HG03432 (cell line): ENCODE measurements at regions not wholly inside any gene's neighbourhood (a gene's known extent, or its start where the extent isn't known, plus 50 kb on each side); places are given as distances from the start of the nearest gene placed in this dataset.
"Not testable (repeated sequence)": the region's sequence is repeated elsewhere in the genome, so short reads cannot be mapped to it uniquely, and the experiment has no call there.

Experiments
- ATAC-seq: cut with Tn5 transposase; IDR thresholded peaks from one replicate; pipeline ENCODE4 v1.9.1; 2021; ENCODE audit warnings: mild to moderate bottlenecking, moderate library complexity; ENCODE audit not compliant: unreplicated experiment

GRCh38 chr6:18527836-18528743 lies 140.9 kb downstream of the RNF144B start:
- no peak for ATAC-seq

- no peak for ATAC-seq
Measured at GRCh38 chr6:18530201-18530600, 143.1 kb downstream of the RNF144B start.

- no peak for ATAC-seq
Measured at GRCh38 chr6:18532139-18532538, 145.0 kb downstream of the RNF144B start.

- no peak for ATAC-seq
Measured at GRCh38 chr6:18533793-18534192, 146.6 kb downstream of the RNF144B start.

- ATAC-seq, result no peak
Measured at GRCh38 chr6:18536591-18537055, 149.5 kb downstream of the RNF144B start.

- no peak for ATAC-seq
Measured at GRCh38 chr6:18538315-18538714, 151.2 kb downstream of the RNF144B start.

GRCh38 chr6:18543051-18543450 lies 155.9 kb downstream of the RNF144B start:
- no peak for ATAC-seq

GRCh38 chr6:18545142-18545541 lies 158.0 kb downstream of the RNF144B start:
- ATAC-seq, result not testable (repeated sequence)

- no peak for ATAC-seq
Measured at GRCh38 chr6:18545726-18546125, 158.6 kb downstream of the RNF144B start.

- no peak for ATAC-seq
Measured at GRCh38 chr6:18550119-18550518, 163.0 kb downstream of the RNF144B start.

GRCh38 chr6:18551228-18551627 lies 164.1 kb downstream of the RNF144B start:
- no peak for ATAC-seq

- no peak for ATAC-seq
Measured at GRCh38 chr6:18555750-18556149, 168.6 kb downstream of the RNF144B start.

- ATAC-seq, result no peak
Measured at GRCh38 chr6:18561037-18561750, 174.0 kb downstream of the RNF144B start.

GRCh38 chr6:18562726-18563125 lies 175.6 kb downstream of the RNF144B start:
- no peak for ATAC-seq

GRCh38 chr6:18564775-18565174 lies 177.6 kb downstream of the RNF144B start:
- ATAC-seq, result no peak

- no peak for ATAC-seq
Measured at GRCh38 chr6:18565231-18565630, 178.1 kb downstream of the RNF144B start.

- ATAC-seq, result no peak
Measured at GRCh38 chr6:18567380-18567779, 180.2 kb downstream of the RNF144B start.

- ATAC-seq, result no peak
Measured at GRCh38 chr6:18577491-18577890, 190.3 kb downstream of the RNF144B start.

- no peak for ATAC-seq
Measured at GRCh38 chr6:18579166-18579565, 192.0 kb downstream of the RNF144B start.

- ATAC-seq, result no peak
Measured at GRCh38 chr6:18579869-18580268, 192.7 kb downstream of the RNF144B start.

- ATAC-seq, result no peak
Measured at GRCh38 chr6:18584372-18584771, 197.2 kb downstream of the RNF144B start.

- ATAC-seq, result no peak
Measured at GRCh38 chr6:18585032-18585573, 198.0 kb downstream of the RNF144B start.
